HepG2 (cell line): ENCODE measurements at regions not wholly inside any gene's neighbourhood (a gene's known extent, or its start where the extent isn't known, plus 50 kb on each side); places are given as distances from the start of the nearest gene placed in this dataset.

Experiments
- ATAC-seq: fragments of 200-7000 bp; cut with Tn5 transposase; 3 replicates; pipeline ENCODE4 v1.9.1; 2020; ENCODE audit warnings: mild to moderate bottlenecking, moderate library complexity
- BruUV-seq: library from RNA; stranded (reverse); fragments of 400-500 nt; replicated peaks from 2 replicates; lab custom pipeline; 2021; lab: Mats Ljungman, UMichigan
- CTCF ChIA-PET: fragments of 300-600 bp; formaldehyde crosslinking; extraction: SDS; loops from one replicate; lab custom pipeline; 2021; ENCODE audit warnings: low total read pairs, inconsistent platforms, low intra/inter-chr PET ratio; lab: Yijun Ruan, JAX
- POLR2A ChIA-PET: fragments of 350-600 bp; sonication (Branson Sonifier 250); formaldehyde crosslinking; loops from one replicate; lab custom pipeline; 2020; ENCODE audit warnings: antibody characterized with exemption, inconsistent platforms; lab: Yijun Ruan, JAX
- DNase-seq: peaks from one replicate; pipeline ENCODE4 v3.0.0-alpha.2; 2015; ENCODE audit warnings: low spot score
- FAIRE-seq: peaks from 3 replicates; lab custom pipeline; 2011; peaks lifted over from hg19 to GRCh38; lab: Jason Lieb, UNC
- H2AFZ ChIP-seq: one replicate; pipeline ENCODE4 v1.6.1; 2011; ENCODE audit warnings: low read length, inconsistent platforms
- H3K27ac ChIP-seq: fragments of 300-600 bp; 3 replicates; pipeline ENCODE4 v1.8.0; 2011; ENCODE audit warnings: mixed run types, mild to moderate bottlenecking, mixed read lengths, low read length, inconsistent platforms; ENCODE audit not compliant: insufficient read depth; ENCODE audit errors: extremely low read length
- H3K27me3 ChIP-seq, 2 experiments: fragments of 200-600 bp in 1 of 2; 2 replicates in 1 of 2; 3 replicates in 1 of 2; pipeline versions ENCODE4 v1.6.0 to v1.8.0; 2011; ENCODE audit warnings: low read length in 2 of 2, mild to moderate bottlenecking in 2 of 2, moderate library complexity in 2 of 2, inconsistent platforms in 1 of 2; ENCODE audit not compliant: insufficient read depth in 2 of 2, control insufficient read depth in 1 of 2
- H3K36me3 ChIP-seq, 2 experiments: fragments of 200-600 bp in 1 of 2; replicated peaks in 1 of 2; 2 replicates in 1 of 2; 3 replicates in 1 of 2; pipeline versions ENCODE4 v1.5.1 to v1.8.0; 2011; ENCODE audit warnings: low read length in 2 of 2, inconsistent platforms in 1 of 2; ENCODE audit not compliant: insufficient read depth in 2 of 2, control insufficient read depth in 1 of 2
- H3K4me1 ChIP-seq: 2 replicates; pipeline ENCODE4 v1.5.1; 2012; ENCODE audit warnings: low read length, inconsistent platforms; ENCODE audit not compliant: insufficient read depth
- H3K4me2 ChIP-seq: 2 replicates; pipeline ENCODE4 v1.6.0; 2011; ENCODE audit warnings: low read depth, low read length, inconsistent platforms
- H3K4me3 ChIP-seq, 3 experiments: fragments of 200-600 bp in 1 of 3; sonication (generic), shearing (Covaris generic) in 1 of 3; replicated peaks in 1 of 3; 2 replicates each; pipeline ENCODE4 v1.5.1; 2011 to 2016; ENCODE audit warnings: low read length in 3 of 3, inconsistent platforms in 2 of 3, low read depth in 2 of 3, mild to moderate bottlenecking in 2 of 3, control low read depth in 1 of 3, mixed read lengths in 1 of 3; ENCODE audit not compliant: insufficient read depth in 1 of 3
- H3K79me2 ChIP-seq: one replicate; pipeline ENCODE4 v1.6.1; 2011; ENCODE audit warnings: low read length, inconsistent platforms; ENCODE audit not compliant: insufficient read depth
- H3K9ac ChIP-seq: 2 replicates; pipeline ENCODE4 v1.6.0; 2011; ENCODE audit warnings: mild to moderate bottlenecking, low read depth, low read length, inconsistent platforms; ENCODE audit not compliant: insufficient read depth
- H3K9me3 ChIP-seq: 2 replicates; pipeline ENCODE4 v1.5.1; 2012; ENCODE audit warnings: mild to moderate bottlenecking, low read length
- H4K20me1 ChIP-seq: 2 replicates; pipeline ENCODE4 v1.6.0; 2011; ENCODE audit warnings: inconsistent platforms, mild to moderate bottlenecking, low read length, moderate library complexity; ENCODE audit not compliant: insufficient read depth
- CENPT ChIP-seq: sonication (generic); formaldehyde crosslinking; IDR thresholded peaks from 2 replicates; pipeline ENCODE4 v1.8.0; 2022; ENCODE audit warnings: low read depth, mild to moderate bottlenecking, moderate library complexity, missing genetic modification reagents
- GRHL1 ChIP-seq: sonication (generic); formaldehyde crosslinking; conservative IDR thresholded peaks from 2 replicates; pipeline ENCODE4 v1.8.0; 2022; ENCODE audit warnings: missing genetic modification reagents
- HNF4A ChIP-seq: sonication (generic); formaldehyde crosslinking; IDR thresholded peaks from 2 replicates; pipeline ENCODE4 v1.4.0; 2020; ENCODE audit warnings: missing genetic modification reagents
- NCOA5 ChIP-seq: sonication (generic); formaldehyde crosslinking; IDR thresholded peaks from 2 replicates; pipeline ENCODE4 v1.4.0; 2020; ENCODE audit warnings: missing genetic modification reagents
- PBX2 ChIP-seq: IDR thresholded peaks from 2 replicates; pipeline ENCODE4 v1.6.1; 2016; ENCODE audit warnings: control low read depth
- THAP9 ChIP-seq: sonication (generic); formaldehyde crosslinking; IDR thresholded peaks from 2 replicates; pipeline ENCODE4; 2020; ENCODE audit warnings: missing genetic modification reagents, mild to moderate bottlenecking, borderline replicate concordance
- YEATS4 ChIP-seq: sonication (generic); formaldehyde crosslinking; IDR thresholded peaks from 2 replicates; pipeline ENCODE4 v1.4.0; 2020; ENCODE audit warnings: missing genetic modification reagents, borderline replicate concordance
- ZKSCAN5 ChIP-seq: sonication (generic); formaldehyde crosslinking; IDR thresholded peaks from 2 replicates; pipeline ENCODE4 v1.5.1; 2020; ENCODE audit warnings: mild to moderate bottlenecking, missing genetic modification reagents
- ZNF260 ChIP-seq: sonication (generic); formaldehyde crosslinking; IDR thresholded peaks from 2 replicates; pipeline ENCODE4 v1.4.0; 2020; ENCODE audit warnings: missing genetic modification reagents, low read depth, mild to moderate bottlenecking, borderline replicate concordance
- ZNF326 ChIP-seq: sonication (generic); formaldehyde crosslinking; IDR thresholded peaks from 2 replicates; pipeline ENCODE4 v1.4.0; 2020; ENCODE audit warnings: missing genetic modification reagents, borderline replicate concordance
- ZNF530 ChIP-seq: sonication (generic); formaldehyde crosslinking; IDR thresholded peaks from 2 replicates; pipeline ENCODE4 v1.5.0; 2020; ENCODE audit warnings: low read depth, mild to moderate bottlenecking, missing genetic modification reagents
- ZNF605 ChIP-seq: sonication (generic); formaldehyde crosslinking; IDR thresholded peaks from 2 replicates; pipeline ENCODE4 v1.8.0; 2022; ENCODE audit warnings: mild to moderate bottlenecking, missing genetic modification reagents
- WGBS: methylation state at CpG from one replicate; pipeline ENCODE4 v1.1.6; 2017; ENCODE audit warnings: low lambda C conversion rate; 5-methylcytosine and 5-hydroxymethylcytosine counted together
- in situ Hi-C: cut with HindIII; loops from 2 replicates; pipeline ENCODE4 v1.10.0; 2017; ENCODE audit warnings: low pct_unique_long_range_greater_than_20kb; ENCODE audit not compliant: extremely low pct_ligation_motif_present
- intact Hi-C: fragments of 100-400 bp; cut with micrococcal nuclease; formaldehyde crosslinking; loops from one replicate; pipeline ENCODE4 v1.10.0; 2022; ENCODE audit not compliant: unreplicated experiment
- TF ChIP-seq, protein P1 (sequence below): sonication (generic); formaldehyde crosslinking; IDR thresholded peaks from 2 replicates; pipeline ENCODE4 v1.5.1; 2020; ENCODE audit warnings: mild to moderate bottlenecking, missing genetic modification reagents, borderline replicate concordance
- TF ChIP-seq, protein P2 (sequence below): sonication (generic); formaldehyde crosslinking; IDR thresholded peaks from 2 replicates; pipeline ENCODE4 v1.5.0; 2020; ENCODE audit warnings: missing genetic modification reagents

DNA sequence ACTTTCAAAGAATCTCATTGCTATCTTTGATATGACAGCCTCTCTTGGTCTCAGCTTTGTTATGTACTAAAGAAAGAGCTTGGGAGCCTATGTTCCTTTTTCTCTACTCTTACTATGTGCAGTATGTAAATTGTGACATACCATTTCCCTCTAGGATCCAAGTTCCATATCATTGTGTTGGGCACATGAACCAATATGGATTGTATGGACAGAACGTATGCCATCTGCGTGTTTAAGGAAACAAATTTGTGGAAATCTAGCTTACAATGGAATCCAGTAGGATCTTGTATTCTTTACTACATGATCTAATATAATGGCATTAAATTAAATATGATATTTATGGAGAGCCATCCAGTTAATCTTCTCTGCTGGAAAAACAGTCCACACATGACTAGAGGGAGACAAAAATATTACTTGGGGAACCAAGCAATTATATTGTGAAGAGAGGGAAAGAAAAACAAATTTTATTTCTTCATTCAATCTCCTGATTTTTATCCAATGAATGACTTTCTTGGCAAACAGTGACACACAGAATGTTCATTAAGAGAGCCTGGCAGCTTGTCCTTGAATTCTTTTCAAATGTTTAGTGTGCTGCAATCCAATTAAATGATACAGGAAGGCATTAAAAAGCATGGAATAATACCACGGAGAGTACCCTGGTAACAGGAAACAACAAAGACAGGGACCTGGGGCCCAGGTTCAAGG lies 106.5 kb upstream of the DAB1 start:
- BruUV-seq: no TSS peak
- FAIRE-seq: no peak
- CTCF ChIA-PET: no interaction called here
- no peak for TF ChIP-seq THAP9
- TF ChIP-seq ZKSCAN5 (CRISPR knock-in tag): no peak
- TF ChIP-seq PBX2: no peak
- TF ChIP-seq NCOA5 (CRISPR knock-in tag): no peak
- TF ChIP-seq HNF4A: no peak
- no peak for TF ChIP-seq ZNF605 (CRISPR knock-in tag)
- no peak for TF ChIP-seq CENPT
- TF ChIP-seq, protein P1, sequence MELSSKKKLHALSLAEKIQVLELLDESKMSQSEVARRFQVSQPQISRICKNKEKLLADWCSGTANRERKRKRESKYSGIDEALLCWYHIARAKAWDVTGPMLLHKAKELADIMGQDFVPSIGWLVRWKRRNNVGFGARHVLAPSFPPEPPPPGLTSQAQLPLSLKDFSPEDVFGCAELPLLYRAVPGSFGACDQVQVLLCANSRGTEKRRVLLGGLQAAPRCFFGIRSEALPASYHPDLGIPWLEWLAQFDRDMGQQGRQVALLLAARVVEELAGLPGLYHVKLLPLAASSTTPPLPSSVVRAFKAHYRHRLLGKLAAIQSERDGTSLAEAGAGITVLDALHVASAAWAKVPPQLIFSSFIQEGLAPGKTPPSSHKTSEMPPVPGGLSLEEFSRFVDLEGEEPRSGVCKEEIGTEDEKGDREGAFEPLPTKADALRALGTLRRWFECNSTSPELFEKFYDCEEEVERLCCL (CRISPR knock-in tag): no peak
- no peak for TF ChIP-seq YEATS4
- TF ChIP-seq ZNF530 (CRISPR knock-in tag): no peak
- TF ChIP-seq ZNF260 (CRISPR knock-in tag): no peak
- no peak for TF ChIP-seq GRHL1 (CRISPR knock-in tag)
- no peak for TF ChIP-seq ZNF326 (CRISPR knock-in tag)
- TF ChIP-seq, protein P2, sequence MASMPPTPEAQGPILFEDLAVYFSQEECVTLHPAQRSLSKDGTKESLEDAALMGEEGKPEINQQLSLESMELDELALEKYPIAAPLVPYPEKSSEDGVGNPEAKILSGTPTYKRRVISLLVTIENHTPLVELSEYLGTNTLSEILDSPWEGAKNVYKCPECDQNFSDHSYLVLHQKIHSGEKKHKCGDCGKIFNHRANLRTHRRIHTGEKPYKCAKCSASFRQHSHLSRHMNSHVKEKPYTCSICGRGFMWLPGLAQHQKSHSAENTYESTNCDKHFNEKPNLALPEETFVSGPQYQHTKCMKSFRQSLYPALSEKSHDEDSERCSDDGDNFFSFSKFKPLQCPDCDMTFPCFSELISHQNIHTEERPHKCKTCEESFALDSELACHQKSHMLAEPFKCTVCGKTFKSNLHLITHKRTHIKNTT (CRISPR knock-in tag): no peak

More for the DNA sequence above, 106.5 kb upstream of the DAB1 start:
- no peak for DNase-seq
- no peaks in the 10 kb centered on the region for H3K27me3 ChIP-seq
- intact Hi-C loops (no loop called here), in situ Hi-C loops (no loop called here)
- H3K4me1 ChIP-seq: no peaks in the 10 kb centered on the region
- H3K9ac ChIP-seq: no peak overlapping the region
- no peak overlapping the region for H3K4me3 ChIP-seq
- WGBS: 2% methylated on average over 3 of the region's 3 CpGs
- no peaks in the 10 kb centered on the region for H3K36me3 ChIP-seq
- POLR2A ChIA-PET: no interaction called here
- no peak overlapping the region for H2AFZ ChIP-seq
- ATAC-seq: no peak
- H3K9me3 ChIP-seq: no peaks in the 10 kb centered on the region
- H3K79me2 ChIP-seq: no peaks in the 10 kb centered on the region
- H3K4me2 ChIP-seq: no peak overlapping the region
- H3K27ac ChIP-seq: no peak overlapping the region
- H4K20me1 ChIP-seq: no peaks in the 10 kb centered on the region
